HepG2 (cell line): ENCODE measurements at regions not wholly inside any gene's neighbourhood (a gene's known extent, or its start where the extent isn't known, plus 50 kb on each side); places are given as distances from the start of the nearest gene placed in this dataset.

Experiments used
- FIP1L1 ChIP-seq: fragments of 200-400 bp; formaldehyde crosslinking; IDR thresholded peaks from 2 replicates; pipeline ENCODE4 v1.6.1; 2018; ENCODE audit warnings: low read depth, mild to moderate bottlenecking, low read length, moderate library complexity, borderline replicate concordance; ENCODE audit not compliant: insufficient read depth
- FOXK2 ChIP-seq: fragments of 450-650 bp; IDR thresholded peaks from 2 replicates; pipeline ENCODE4 v1.6.1; 2016
- KDM1A ChIP-seq: IDR thresholded peaks from 2 replicates; pipeline ENCODE4 v1.6.1; 2016; ENCODE audit warnings: missing compliant biosample characterization
- KDM6A ChIP-seq: IDR thresholded peaks from 2 replicates; pipeline ENCODE4 v1.6.1; 2016; ENCODE audit warnings: low read depth
- MEF2D ChIP-seq: sonication (generic); formaldehyde crosslinking; IDR thresholded peaks from 2 replicates; pipeline ENCODE4 v1.5.1; 2020; ENCODE audit warnings: mild to moderate bottlenecking, missing genetic modification reagents
- NR2F6 ChIP-seq, 2 experiments: IDR thresholded peaks; 2 replicates each; pipeline ENCODE4 v1.6.1; 2016; ENCODE audit warnings: antibody characterized with exemption in 1 of 2, mild to moderate bottlenecking in 1 of 2
- RFX5 ChIP-seq: IDR thresholded peaks from 2 replicates; pipeline ENCODE4 v1.6.1; 2011; ENCODE audit warnings: low read depth, low read length, improper control_type of control experiment
- SP1 ChIP-seq, 2 experiments: fragments of 450-650 bp in 1 of 2; sonication (generic) in 1 of 2; formaldehyde crosslinking in 1 of 2; IDR thresholded peaks; 2 replicates each; pipeline versions ENCODE4 v1.4.0 to v1.6.1; 2016 to 2020; ENCODE audit warnings: missing genetic modification reagents in 1 of 2
- TEAD2 ChIP-seq: sonication (generic); formaldehyde crosslinking; IDR thresholded peaks from 2 replicates; pipeline ENCODE4 v1.9.0; 2021; ENCODE audit warnings: missing genetic modification reagents
- ZKSCAN5 ChIP-seq: sonication (generic); formaldehyde crosslinking; IDR thresholded peaks from 2 replicates; pipeline ENCODE4 v1.5.1; 2020; ENCODE audit warnings: mild to moderate bottlenecking, missing genetic modification reagents
- TF ChIP-seq, protein P1 (sequence below): sonication (generic); formaldehyde crosslinking; IDR thresholded peaks from 2 replicates; pipeline ENCODE4 v1.4.0; 2020; ENCODE audit warnings: mild to moderate bottlenecking, missing genetic modification reagents
- TF ChIP-seq, protein P2 (sequence below), 2 experiments: sonication (generic) in 1 of 2; formaldehyde crosslinking in 1 of 2; IDR thresholded peaks; 2 replicates each; pipeline versions ENCODE4 v1.5.1 to v1.6.1; 2011 to 2020; ENCODE audit warnings: borderline replicate concordance in 1 of 2, low read depth in 1 of 2, low read length in 1 of 2, mild to moderate bottlenecking in 1 of 2, missing genetic modification reagents in 1 of 2, moderate library complexity in 1 of 2
- TF ChIP-seq, protein P3 (sequence below): IDR thresholded peaks from 2 replicates; pipeline ENCODE4 v1.6.1; 2016; ENCODE audit warnings: mild to moderate bottlenecking, missing biosample characterization, missing genetic modification reagents

DNA sequence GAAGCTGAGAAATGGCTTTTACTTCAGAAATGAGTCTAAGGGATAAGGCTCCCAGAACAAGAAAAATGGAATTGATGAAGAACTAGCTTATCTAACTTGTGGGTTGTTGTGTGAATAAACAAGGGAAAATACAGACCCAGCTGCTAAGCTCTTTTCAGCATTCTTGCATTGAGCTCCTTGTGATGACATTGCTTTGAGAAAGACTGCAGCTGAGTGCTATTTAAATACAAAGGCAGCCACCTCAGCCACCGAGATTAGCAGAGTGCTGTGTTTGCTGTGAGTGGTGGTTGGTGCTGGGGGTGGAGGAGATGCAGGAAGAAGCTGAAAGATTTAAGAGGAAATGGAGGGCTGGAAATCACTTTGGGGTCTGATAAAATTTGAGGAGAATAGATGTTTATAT lies 396.0 kb upstream of the PRICKLE1 start:
- TF ChIP-seq NR2F6 (IDR thresholded peaks at IDR 0.05) (no peak), NR2F6 (CRISPR knock-in tag; IDR thresholded peaks at IDR 0.05) (no peak), KDM6A (CRISPR knock-in tag) (no peak), KDM1A (no peak), TEAD2 (CRISPR knock-in tag) (no peak), SP1 (IDR thresholded peaks at IDR 0.05) (no peak), SP1 (CRISPR knock-in tag; IDR thresholded peaks at IDR 0.05) (no peak), FIP1L1 (no peak), MEF2D (CRISPR knock-in tag) (no peak), FOXK2 (no peak), ZKSCAN5 (CRISPR knock-in tag) (no peak), RFX5 (no peak)
- TF ChIP-seq, protein P1, sequence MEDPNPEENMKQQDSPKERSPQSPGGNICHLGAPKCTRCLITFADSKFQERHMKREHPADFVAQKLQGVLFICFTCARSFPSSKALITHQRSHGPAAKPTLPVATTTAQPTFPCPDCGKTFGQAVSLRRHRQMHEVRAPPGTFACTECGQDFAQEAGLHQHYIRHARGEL (CRISPR knock-in tag): no peak
- TF ChIP-seq, protein P2, sequence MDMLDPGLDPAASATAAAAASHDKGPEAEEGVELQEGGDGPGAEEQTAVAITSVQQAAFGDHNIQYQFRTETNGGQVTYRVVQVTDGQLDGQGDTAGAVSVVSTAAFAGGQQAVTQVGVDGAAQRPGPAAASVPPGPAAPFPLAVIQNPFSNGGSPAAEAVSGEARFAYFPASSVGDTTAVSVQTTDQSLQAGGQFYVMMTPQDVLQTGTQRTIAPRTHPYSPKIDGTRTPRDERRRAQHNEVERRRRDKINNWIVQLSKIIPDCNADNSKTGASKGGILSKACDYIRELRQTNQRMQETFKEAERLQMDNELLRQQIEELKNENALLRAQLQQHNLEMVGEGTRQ (IDR thresholded peaks at IDR 0.05; ENCODE audit: low read depth, low read length): no peak
- TF ChIP-seq, protein P2 (CRISPR knock-in tag; IDR thresholded peaks at IDR 0.05; ENCODE audit: borderline replicate concordance): no peak
- TF ChIP-seq, protein P3, sequence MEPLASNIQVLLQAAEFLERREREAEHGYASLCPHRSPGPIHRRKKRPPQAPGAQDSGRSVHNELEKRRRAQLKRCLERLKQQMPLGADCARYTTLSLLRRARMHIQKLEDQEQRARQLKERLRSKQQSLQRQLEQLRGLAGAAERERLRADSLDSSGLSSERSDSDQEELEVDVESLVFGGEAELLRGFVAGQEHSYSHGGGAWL: no peak
